Ectodermal cell (in vitro differentiated cells): ENCODE measurements at regions not wholly inside any gene's neighbourhood (a gene's known extent, or its start where the extent isn't known, plus 50 kb on each side); places are given as distances from the start of the nearest gene placed in this dataset.

ENCODE experiments used
- H3K27ac ChIP-seq: 2 replicates; pipeline ENCODE4 v1.7.0; 2013; ENCODE audit warnings: mild to moderate bottlenecking, low read depth, low read length; ENCODE audit not compliant: insufficient read depth, poor library complexity, severe bottlenecking
- H3K27me3 ChIP-seq: 2 replicates; pipeline ENCODE4 v1.7.0; 2013; ENCODE audit warnings: mild to moderate bottlenecking, low read length; ENCODE audit not compliant: insufficient read depth, control insufficient read depth, poor library complexity, severe bottlenecking
- H3K36me3 ChIP-seq: one replicate; pipeline ENCODE4 v1.7.0; 2013; ENCODE audit warnings: low read length; ENCODE audit not compliant: control insufficient read depth, insufficient read depth
- H3K4me1 ChIP-seq: one replicate; pipeline ENCODE4 v1.7.0; 2013; ENCODE audit warnings: low read length; ENCODE audit not compliant: control insufficient read depth, insufficient read depth
- H3K4me3 ChIP-seq: 2 replicates; pipeline ENCODE4 v1.7.0; 2013; ENCODE audit warnings: low read depth, low read length, control low read depth; ENCODE audit not compliant: insufficient read depth
- H3K9me3 ChIP-seq: 2 replicates; pipeline ENCODE4 v1.7.0; 2013; ENCODE audit warnings: mild to moderate bottlenecking, low read length, moderate library complexity; ENCODE audit not compliant: control insufficient read depth
- WGBS, 2 experiments: methylation state at CpG; one replicate each; pipeline ENCODE4 v1.1.7; 2013; ENCODE audit warnings: missing lambda C conversion rate in 2 of 2; 5-methylcytosine and 5-hydroxymethylcytosine counted together

- Histone ChIP-seq H3K36me3 (no peaks in the 10 kb centered on the region), H3K27me3 (no peaks in the 10 kb centered on the region), H3K27ac (no peak overlapping the region), H3K9me3 (no peaks in the 10 kb centered on the region), H3K4me1 (no peaks in the 10 kb centered on the region), H3K4me3 (no peak overlapping the region)
- whole genome bisulfite sequencing, 2 experiments, result 39 to 44% methylated on average over 7 of the region's 7 CpGs
Observed at GRCh38 chr20:12252793-12253192, 335.1 kb downstream of the BTBD3 start.

- Histone ChIP-seq H3K36me3 (no peaks in the 10 kb centered on the region), H3K9me3 (no peaks in the 10 kb centered on the region), H3K4me1 (no peaks in the 10 kb centered on the region), H3K4me3 (no peak overlapping the region), H3K27ac (no peak overlapping the region), H3K27me3 (no peaks in the 10 kb centered on the region)
- WGBS, 2 experiments, result 90 to 91% methylated on average over 3 of the region's 3 CpGs
Observed at GRCh38 chr20:12255461-12255970, 337.8 kb downstream of the BTBD3 start.

DNA sequence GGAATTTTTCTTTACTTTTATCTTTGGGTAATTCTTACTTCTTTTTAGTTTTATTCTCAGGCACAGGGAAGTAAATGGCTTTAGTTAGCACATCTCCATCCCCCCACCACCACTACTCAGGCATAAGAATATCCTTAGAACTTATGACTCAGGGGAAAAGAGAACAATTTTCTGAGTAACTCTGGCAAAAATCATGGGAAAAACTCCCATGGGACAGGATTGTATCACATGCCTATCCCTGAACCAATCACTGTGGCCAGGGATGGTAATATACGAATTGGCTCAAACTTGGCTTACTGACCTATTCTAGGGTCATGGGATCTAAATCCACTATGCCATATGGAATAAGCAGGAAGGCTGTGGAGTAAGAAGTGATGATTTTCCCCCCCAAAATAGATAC, 339.1 kb downstream of the BTBD3 start:
- Histone ChIP-seq H3K27ac (no peak overlapping the region), H3K9me3 (no peaks in the 10 kb centered on the region), H3K36me3 (no peaks in the 10 kb centered on the region), H3K4me3 (no peak overlapping the region), H3K4me1 (no peaks in the 10 kb centered on the region), H3K27me3 (no peaks in the 10 kb centered on the region)
- WGBS, 2 experiments, result 100% methylated on average over 1 of the region's 1 CpG

DNA sequence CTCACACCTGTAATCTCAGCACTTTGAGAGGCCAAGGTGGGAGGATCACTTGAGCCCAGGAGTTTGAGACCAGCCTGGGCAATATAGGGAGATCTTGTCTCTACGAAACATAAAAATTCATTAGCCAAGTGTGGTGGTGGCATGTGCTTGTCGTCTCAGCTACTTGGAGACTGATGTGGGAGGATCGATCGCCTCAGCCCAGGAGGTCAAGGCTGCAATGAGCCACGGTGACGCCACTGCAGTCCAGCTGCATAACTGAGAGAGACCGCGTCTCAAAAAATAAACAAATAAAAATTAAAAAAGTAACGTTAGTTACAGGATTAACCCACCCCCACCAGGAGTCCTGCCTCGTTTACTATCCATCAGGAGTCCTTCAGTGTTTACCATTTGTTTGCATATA, 345.1 kb downstream of the BTBD3 start:
- Histone ChIP-seq H3K27me3 (no peaks in the 10 kb centered on the region), H3K4me1 (no peaks in the 10 kb centered on the region), H3K27ac (no peak overlapping the region), H3K36me3 (no peaks in the 10 kb centered on the region), H3K9me3 (no peaks in the 10 kb centered on the region), H3K4me3 (no peak overlapping the region)
- 95 to 96% methylated on average over 8 to 9 of the region's 10 CpGs for WGBS, 2 experiments

- no peaks in the 10 kb centered on the region for H3K27me3 ChIP-seq
- H3K4me1 ChIP-seq, result no peaks in the 10 kb centered on the region
- H3K4me3 ChIP-seq, result no peak overlapping the region
- WGBS, 2 experiments, result 88 to 90% methylated on average over 7 of the region's 7 CpGs
- H3K9me3 ChIP-seq, result no peaks in the 10 kb centered on the region
- H3K27ac ChIP-seq, result no peak overlapping the region
- H3K36me3 ChIP-seq, result no peaks in the 10 kb centered on the region
Observed at GRCh38 chr20:12264711-12265110, 347.0 kb downstream of the BTBD3 start.

DNA sequence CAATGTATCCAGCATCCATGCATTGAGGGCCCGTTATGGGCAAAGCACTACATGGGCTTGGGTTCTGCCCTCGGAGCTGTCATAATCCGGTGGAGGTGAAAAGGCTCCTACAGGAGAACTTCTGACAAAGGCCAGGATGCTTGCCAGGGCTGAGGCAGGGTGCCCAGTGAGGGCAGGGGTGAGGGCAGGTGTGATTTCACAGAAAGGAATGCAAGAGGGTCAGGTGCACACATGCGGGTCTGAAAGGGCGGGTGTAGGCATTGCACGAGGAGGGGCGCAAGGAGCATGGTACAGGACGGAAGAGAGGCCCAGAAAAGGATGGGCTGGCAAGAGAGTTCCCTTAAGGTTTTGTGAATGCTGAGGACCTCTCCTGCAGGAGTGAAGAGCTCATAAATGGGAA, 348.0 kb downstream of the BTBD3 start:
- H3K4me1 ChIP-seq, result no peaks in the 10 kb centered on the region
- no peaks in the 10 kb centered on the region for H3K27me3 ChIP-seq
- H3K4me3 ChIP-seq, result no peak overlapping the region
- 93 to 95% methylated on average over 8 of the region's 8 CpGs for WGBS, 2 experiments
- no peak overlapping the region for H3K27ac ChIP-seq
- H3K36me3 ChIP-seq, result no peaks in the 10 kb centered on the region
- H3K9me3 ChIP-seq, result no peaks in the 10 kb centered on the region

DNA sequence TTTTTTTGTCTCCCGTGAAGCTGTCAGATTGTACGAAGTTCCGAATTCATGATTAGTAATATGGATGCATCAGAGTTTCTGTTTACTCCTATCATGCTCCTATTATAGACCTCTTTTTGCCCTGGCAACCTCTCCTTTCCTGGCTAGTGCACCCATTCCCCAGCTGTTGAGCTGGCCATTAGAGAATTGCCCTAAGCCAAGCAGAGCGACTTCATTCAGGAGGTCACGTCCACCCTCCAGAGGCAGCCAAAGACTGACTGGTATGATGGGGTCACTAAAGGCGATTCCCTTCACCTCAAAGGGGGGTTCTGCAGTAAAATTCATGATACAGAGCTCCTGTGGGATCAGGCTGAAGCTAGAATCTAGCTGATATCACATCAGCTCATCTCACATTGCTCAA, 351.9 kb downstream of the BTBD3 start:
- Histone ChIP-seq H3K9me3 (no peaks in the 10 kb centered on the region), H3K27me3 (no peaks in the 10 kb centered on the region), H3K27ac (no peak overlapping the region), H3K4me1 (no peaks in the 10 kb centered on the region), H3K4me3 (no peak overlapping the region), H3K36me3 (no peaks in the 10 kb centered on the region)
- 90 to 97% methylated on average over 5 to 6 of the region's 6 CpGs for WGBS, 2 experiments

- Histone ChIP-seq H3K9me3 (no peaks in the 10 kb centered on the region), H3K27ac (no peak overlapping the region), H3K27me3 (no peaks in the 10 kb centered on the region), H3K4me3 (no peak overlapping the region), H3K4me1 (no peaks in the 10 kb centered on the region), H3K36me3 (no peaks in the 10 kb centered on the region)
- WGBS, 2 experiments, result 80 to 92% methylated on average over 4 of the region's 4 CpGs
Observed at GRCh38 chr20:12270863-12271262, 353.2 kb downstream of the BTBD3 start.

- Histone ChIP-seq H3K9me3 (no peaks in the 10 kb centered on the region), H3K4me1 (no peaks in the 10 kb centered on the region), H3K36me3 (no peaks in the 10 kb centered on the region), H3K27me3 (no peaks in the 10 kb centered on the region), H3K27ac (no peak overlapping the region), H3K4me3 (no peak overlapping the region)
- WGBS, 2 experiments, result 97 to 98% methylated on average over 1 of the region's 1 CpG
Observed at GRCh38 chr20:12276011-12276673, 358.4 kb downstream of the BTBD3 start.

- Histone ChIP-seq H3K27ac (no peak overlapping the region), H3K4me1 (no peaks in the 10 kb centered on the region), H3K4me3 (no peak overlapping the region), H3K9me3 (no peaks in the 10 kb centered on the region), H3K27me3 (no peaks in the 10 kb centered on the region), H3K36me3 (no peaks in the 10 kb centered on the region)
- 89 to 91% methylated on average over 2 of the region's 2 CpGs for WGBS, 2 experiments
Observed at GRCh38 chr20:12287575-12287974, 369.9 kb downstream of the BTBD3 start.

GRCh38 chr20:12289465-12289864, 371.8 kb downstream of the BTBD3 start:
- H3K27ac ChIP-seq, result no peak overlapping the region
- WGBS, 2 experiments, result 90 to 92% methylated on average over 4 of the region's 4 CpGs
- H3K36me3 ChIP-seq, result no peaks in the 10 kb centered on the region

More at GRCh38 chr20:12289465-12289864, 371.8 kb downstream of the BTBD3 start:
- Histone ChIP-seq H3K27me3 (no peaks in the 10 kb centered on the region), H3K4me1 (no peaks in the 10 kb centered on the region), H3K9me3 (no peaks in the 10 kb centered on the region), H3K4me3 (no peak overlapping the region)
